ENCODE measurements at regions not wholly inside any gene's neighbourhood (a gene's known extent, or its start where the extent isn't known, plus 50 kb on each side); places are given as distances from the start of the nearest gene placed in this dataset.

DNA sequence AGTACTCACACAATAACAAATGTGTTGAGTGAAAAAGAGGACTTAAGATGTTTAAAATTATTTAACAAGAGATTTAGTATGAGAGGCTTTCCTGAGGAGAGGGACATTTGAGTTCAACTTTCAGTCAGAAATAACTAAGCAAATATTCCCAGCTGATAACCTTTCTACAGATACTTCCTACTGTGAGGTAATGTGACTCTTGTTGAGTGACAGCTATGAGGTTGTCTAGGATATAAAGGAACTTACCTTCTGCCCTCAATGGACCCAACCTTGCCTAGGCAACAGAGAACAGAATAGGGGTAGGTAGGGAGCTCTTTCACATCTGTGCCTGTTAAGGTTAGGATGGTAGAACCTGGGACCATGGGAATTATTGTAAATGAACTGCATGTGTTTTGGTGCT is 54.7 kb downstream of the GLUD2 start:
- Mint-ChIP-seq H3K4me3 (no peak overlapping the region), H3K9me3 (no peaks in the 10 kb centered on the region), H3K27me3 (no peaks in the 10 kb centered on the region), H3K36me3 (no peaks in the 10 kb centered on the region), H3K4me1 (no peaks in the 10 kb centered on the region), H3K27ac (no peak overlapping the region)

DNA sequence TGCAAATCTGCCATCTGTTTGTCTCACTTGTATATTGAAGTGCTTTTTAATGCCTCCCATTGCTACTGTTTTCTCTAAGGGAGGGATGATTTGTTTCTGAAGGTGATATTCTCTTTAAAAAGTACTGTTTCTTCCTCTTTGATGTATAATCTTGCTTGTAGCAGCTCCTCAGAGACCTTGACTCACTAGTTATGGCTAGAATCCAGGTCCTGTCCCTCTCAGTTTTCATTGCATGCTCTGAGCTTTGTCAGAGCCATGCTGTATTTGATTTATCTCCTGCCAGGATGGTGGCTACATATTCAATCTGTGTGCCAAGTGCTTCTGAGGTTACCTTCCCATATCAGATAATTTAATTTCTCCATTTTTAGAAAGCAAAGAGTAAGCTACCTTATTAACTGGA is 56.0 kb downstream of the GLUD2 start:
- no peaks in the 10 kb centered on the region for H3K36me3 Mint-ChIP-seq
- H3K4me1 Mint-ChIP-seq, result no peaks in the 10 kb centered on the region
- H3K27ac Mint-ChIP-seq, result no peak overlapping the region
- no peaks in the 10 kb centered on the region for H3K9me3 Mint-ChIP-seq
- no peak overlapping the region for H3K4me3 Mint-ChIP-seq
- H3K27me3 Mint-ChIP-seq, result no peaks in the 10 kb centered on the region

DNA sequence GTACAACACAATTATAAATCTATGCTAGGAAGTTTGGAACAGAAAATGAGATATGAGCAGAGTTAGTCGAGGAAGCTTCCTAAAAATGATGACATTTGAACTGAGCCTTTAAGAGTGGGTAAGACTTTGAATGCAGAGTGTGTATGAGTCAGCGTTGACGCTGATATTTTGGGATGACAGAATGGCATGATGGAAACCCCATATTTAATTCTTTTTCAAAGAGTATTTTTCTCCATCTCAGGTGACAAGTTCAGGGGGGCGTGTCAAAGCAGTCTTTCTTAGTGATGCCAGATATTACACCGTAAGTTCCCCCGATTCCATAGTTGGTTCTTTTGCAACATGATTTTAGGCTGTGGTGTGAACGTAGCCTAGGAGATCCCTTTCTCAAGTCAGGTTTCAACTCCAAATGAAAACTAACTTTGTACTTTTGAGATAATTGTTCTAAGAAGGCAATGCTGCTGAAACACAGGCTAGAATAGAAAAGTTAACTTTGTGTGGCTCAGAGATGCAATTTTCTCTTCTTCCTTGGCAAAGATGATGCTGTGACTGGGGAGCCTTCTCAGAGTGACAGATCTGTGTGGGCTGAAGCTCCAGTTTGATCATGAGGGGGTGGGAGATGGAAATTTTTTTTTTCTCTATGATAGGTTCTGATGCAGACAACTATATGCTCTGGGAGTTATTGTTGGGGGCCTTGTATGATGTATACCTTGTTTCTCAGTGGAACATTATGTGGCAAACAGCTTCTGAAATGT is 59.2 kb downstream of the GLUD2 start:
- no peaks in the 10 kb centered on the region for H3K27me3 Mint-ChIP-seq
- peak overlapping the region; percentile 76 for H3K27ac Mint-ChIP-seq

GRCh38 chrX:121109986-121110385 is 62.6 kb downstream of the GLUD2 start:
- Mint-ChIP-seq H3K27ac (no peak overlapping the region), H3K4me3 (no peak overlapping the region), H3K9me3 (no peaks in the 10 kb centered on the region), H3K27me3 (no peaks in the 10 kb centered on the region), H3K4me1 (no peaks in the 10 kb centered on the region), H3K36me3 (no peaks in the 10 kb centered on the region)

More for the DNA sequence above, 59.2 kb downstream of the GLUD2 start:
- Mint-ChIP-seq H3K4me1 (no peaks in the 10 kb centered on the region), H3K4me3 (peak overlapping the region; percentile 16), H3K9me3 (no peaks in the 10 kb centered on the region), H3K36me3 (no peaks in the 10 kb centered on the region)

DNA sequence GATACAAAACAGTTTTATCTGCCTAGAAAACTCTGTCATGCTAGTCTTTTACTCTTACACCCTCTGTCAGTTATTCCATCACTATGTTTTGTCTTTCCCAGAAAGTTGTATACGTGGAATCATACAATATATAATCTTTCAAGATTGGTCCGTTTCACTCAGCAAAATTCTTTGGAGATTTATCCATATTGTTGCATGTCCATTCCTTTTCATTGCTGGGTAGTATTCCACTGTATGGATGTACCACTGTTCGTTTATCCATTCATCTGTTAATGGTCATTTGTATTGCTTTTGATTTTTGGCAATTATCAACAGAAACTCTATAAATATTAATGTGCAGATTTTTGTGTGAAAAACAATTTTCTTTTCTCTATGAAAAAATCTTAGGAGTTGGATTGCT is 63.1 kb downstream of the GLUD2 start:
- no peaks in the 10 kb centered on the region for H3K9me3 Mint-ChIP-seq

DNA sequence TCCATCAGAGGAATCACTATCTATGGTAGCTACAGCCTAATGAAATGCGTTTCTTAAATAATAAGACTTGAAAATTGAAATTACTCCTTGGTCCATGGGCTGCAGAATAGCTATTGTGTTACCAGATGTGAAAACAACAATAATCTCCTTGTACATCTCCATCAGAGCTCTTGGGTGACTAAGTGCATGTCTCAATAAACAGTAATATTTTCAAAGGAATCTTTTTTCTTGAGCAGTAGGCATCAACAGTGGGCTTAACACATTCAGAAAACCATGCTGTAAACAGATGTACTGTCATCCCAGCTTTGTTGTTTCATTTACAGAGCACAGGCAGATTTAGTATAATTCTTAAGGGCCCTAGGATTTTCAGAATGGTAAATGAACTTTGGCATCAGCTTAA is 67.3 kb downstream of the GLUD2 start:
- Mint-ChIP-seq H3K27me3 (no peaks in the 10 kb centered on the region), H3K4me3 (no peak overlapping the region), H3K4me1 (no peaks in the 10 kb centered on the region), H3K9me3 (no peaks in the 10 kb centered on the region), H3K36me3 (no peaks in the 10 kb centered on the region), H3K27ac (no peak overlapping the region)

More for the DNA sequence above, 63.1 kb downstream of the GLUD2 start:
- H3K4me1 Mint-ChIP-seq, result no peaks in the 10 kb centered on the region
- H3K4me3 Mint-ChIP-seq, result no peak overlapping the region
- no peak overlapping the region for H3K27ac Mint-ChIP-seq
- no peaks in the 10 kb centered on the region for H3K36me3 Mint-ChIP-seq
- H3K27me3 Mint-ChIP-seq, result no peaks in the 10 kb centered on the region

GRCh38 chrX:121120690-121121605 is 73.5 kb downstream of the GLUD2 start:
- H3K27me3 Mint-ChIP-seq, result no peaks in the 10 kb centered on the region
- H3K27ac Mint-ChIP-seq, result no peak overlapping the region
- no peak overlapping the region for H3K4me3 Mint-ChIP-seq
- H3K9me3 Mint-ChIP-seq, result no peaks in the 10 kb centered on the region
- H3K4me1 Mint-ChIP-seq, result no peaks in the 10 kb centered on the region
- H3K36me3 Mint-ChIP-seq, result no peaks in the 10 kb centered on the region

DNA sequence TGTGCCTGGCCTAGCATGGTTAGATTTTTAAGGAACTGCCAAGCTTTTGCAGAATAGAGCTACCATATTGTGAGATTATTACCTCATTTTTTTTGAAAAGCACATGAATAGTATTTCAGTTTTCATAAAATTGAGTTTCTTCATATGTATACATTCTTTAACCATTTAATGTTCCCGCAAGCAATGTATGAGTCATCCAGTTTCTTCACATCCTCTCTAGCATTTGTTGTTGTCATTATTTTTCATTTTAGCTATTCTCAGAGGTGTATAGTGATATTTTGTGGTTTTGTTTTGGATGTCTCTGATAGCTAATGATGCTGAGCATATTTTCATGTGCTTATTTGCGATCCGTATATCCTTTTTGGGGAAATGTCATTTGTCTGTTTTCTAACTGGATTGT is 74.9 kb downstream of the GLUD2 start:
- Mint-ChIP-seq H3K9me3 (no peaks in the 10 kb centered on the region), H3K27me3 (no peaks in the 10 kb centered on the region), H3K27ac (no peak overlapping the region), H3K36me3 (no peaks in the 10 kb centered on the region), H3K4me1 (no peaks in the 10 kb centered on the region), H3K4me3 (no peak overlapping the region)

GRCh38 chrX:121128925-121129877 is 81.8 kb downstream of the GLUD2 start:
- Mint-ChIP-seq H3K4me3 (no peak overlapping the region), H3K36me3 (no peaks in the 10 kb centered on the region), H3K27me3 (no peaks in the 10 kb centered on the region), H3K4me1 (no peaks in the 10 kb centered on the region), H3K27ac (no peak overlapping the region), H3K9me3 (no peaks in the 10 kb centered on the region)

GRCh38 chrX:121132675-121133074 is 85.3 kb downstream of the GLUD2 start:
- no peaks in the 10 kb centered on the region for H3K36me3 Mint-ChIP-seq

GRCh38 chrX:121135488-121136207 is 88.2 kb downstream of the GLUD2 start:
- Mint-ChIP-seq H3K27me3 (no peaks in the 10 kb centered on the region), H3K4me3 (no peak overlapping the region), H3K27ac (no peak overlapping the region), H3K9me3 (no peaks in the 10 kb centered on the region), H3K36me3 (no peaks in the 10 kb centered on the region), H3K4me1 (no peaks in the 10 kb centered on the region)

More at GRCh38 chrX:121132675-121133074, 85.3 kb downstream of the GLUD2 start:
- Mint-ChIP-seq H3K9me3 (no peaks in the 10 kb centered on the region), H3K4me1 (no peaks in the 10 kb centered on the region), H3K27me3 (no peaks in the 10 kb centered on the region), H3K27ac (no peak overlapping the region), H3K4me3 (no peak overlapping the region)

DNA sequence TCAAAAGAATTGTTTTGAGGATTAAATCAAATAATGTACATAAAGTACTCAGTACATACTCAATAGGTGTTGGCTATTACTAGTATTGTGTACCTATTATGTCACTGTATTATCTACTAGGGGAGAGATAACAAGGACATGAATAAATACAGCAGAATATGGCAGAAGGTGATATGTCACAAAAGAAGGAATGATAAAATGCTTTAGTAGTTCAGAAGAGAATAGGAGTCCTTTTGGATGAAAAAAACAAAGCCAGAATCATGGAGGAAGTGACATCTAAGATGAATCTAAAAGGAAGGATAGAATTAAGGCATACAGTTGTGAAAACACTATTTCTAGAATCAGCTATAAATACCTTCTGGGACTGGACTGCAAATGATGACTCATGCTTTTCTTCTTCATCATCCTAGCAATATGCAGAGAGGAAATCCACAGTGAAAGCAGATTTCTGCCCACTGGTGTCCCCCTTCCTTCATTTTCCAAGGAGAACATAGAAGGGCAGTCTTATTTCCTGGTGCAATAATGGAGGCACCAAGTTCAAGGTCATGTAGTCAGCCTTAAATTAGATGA is 98.7 kb downstream of the GLUD2 start:
- H3K9me3 Mint-ChIP-seq, result no peaks in the 10 kb centered on the region
- no peak overlapping the region for H3K27ac Mint-ChIP-seq
- H3K27me3 Mint-ChIP-seq, result no peaks in the 10 kb centered on the region
- no peaks in the 10 kb centered on the region for H3K36me3 Mint-ChIP-seq
- no peaks in the 10 kb centered on the region for H3K4me1 Mint-ChIP-seq
- H3K4me3 Mint-ChIP-seq, result no peak overlapping the region

DNA sequence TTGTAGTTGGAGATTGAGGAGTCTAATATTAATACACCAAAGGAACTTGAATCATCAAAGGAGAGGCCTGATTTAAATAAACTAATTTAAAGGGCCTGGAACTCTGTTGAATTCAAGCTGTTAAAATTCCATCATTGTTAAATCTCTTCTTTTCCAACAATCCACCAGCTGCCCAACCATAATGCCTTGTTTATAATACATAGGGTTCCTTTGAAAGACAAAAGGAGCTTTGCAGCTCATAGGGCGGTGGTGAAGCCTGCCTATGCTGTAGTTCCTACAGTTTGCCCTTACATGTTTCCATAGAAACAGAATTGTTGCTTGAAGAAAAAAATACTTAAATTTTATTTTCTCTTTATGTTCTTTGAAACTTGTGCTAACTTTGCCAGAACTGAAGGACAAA is 102.8 kb downstream of the GLUD2 start:
- H3K4me3 Mint-ChIP-seq, result no peak overlapping the region
- no peaks in the 10 kb centered on the region for H3K36me3 Mint-ChIP-seq
- no peaks in the 10 kb centered on the region for H3K9me3 Mint-ChIP-seq
- no peaks in the 10 kb centered on the region for H3K27me3 Mint-ChIP-seq
- H3K4me1 Mint-ChIP-seq, result no peaks in the 10 kb centered on the region
- H3K27ac Mint-ChIP-seq, result no peak overlapping the region

GRCh38 chrX:121151293-121151692 is 103.9 kb downstream of the GLUD2 start:
- no peaks in the 10 kb centered on the region for H3K27me3 Mint-ChIP-seq
- H3K4me3 Mint-ChIP-seq, result no peak overlapping the region
- no peak overlapping the region for H3K27ac Mint-ChIP-seq
- no peaks in the 10 kb centered on the region for H3K36me3 Mint-ChIP-seq
- no peaks in the 10 kb centered on the region for H3K9me3 Mint-ChIP-seq
- no peaks in the 10 kb centered on the region for H3K4me1 Mint-ChIP-seq
